SK-N-SH (cell line): ENCODE measurements at regions not wholly inside any gene's neighbourhood (a gene's known extent, or its start where the extent isn't known, plus 50 kb on each side); places are given as distances from the start of the nearest gene placed in this dataset.

Experiments
- CTCF ChIA-PET: fragments of 300-600, 350-600 bp; formaldehyde crosslinking; extraction: SDS; loops from one replicate; lab custom pipeline; 2021; lab: Yijun Ruan, JAX
- POLR2A ChIA-PET: fragments of 350-600 bp; sonication (Branson Sonifier 250); formaldehyde crosslinking; extraction: SDS; loops from one replicate; lab custom pipeline; 2020; ENCODE audit warnings: antibody characterized with exemption, inconsistent platforms; lab: Yijun Ruan, JAX
- DNase-seq: peaks from one replicate; pipeline ENCODE4 v3.0.0; 2012
- H2AFZ ChIP-seq: fragments of 200-600 bp; sonication (generic); 2 replicates; pipeline ENCODE4 v1.8.1; 2016; ENCODE audit warnings: antibody characterized with exemption, mild to moderate bottlenecking, low read depth
- H3F3A ChIP-seq: fragments of 200-600 bp; sonication (generic); replicated peaks from 2 replicates; pipeline ENCODE3; 2016; ENCODE audit warnings: antibody characterized with exemption, mild to moderate bottlenecking; ENCODE audit not compliant: insufficient read depth
- H3K27ac ChIP-seq, 2 experiments: fragments of 200-500 bp in 1 of 2; fragments of 200-600 bp in 1 of 2; sonication (Bioruptor generic) in 1 of 2; sonication (generic), shearing (Covaris generic) in 1 of 2; 2 replicates each; pipeline versions ENCODE4 v1.5.1 to v1.6.1; 2014 to 2016; ENCODE audit warnings: low read depth in 2 of 2, inconsistent platforms in 1 of 2, low read length in 1 of 2, mild to moderate bottlenecking in 1 of 2, mixed read lengths in 1 of 2
- H3K27me3 ChIP-seq: fragments of 200-600 bp; sonication (generic), shearing (Covaris generic); 2 replicates; pipeline ENCODE4 v1.6.1; 2016; ENCODE audit warnings: mixed run types; ENCODE audit not compliant: insufficient read depth
- H3K36me3 ChIP-seq, 2 experiments: fragments of 200-500 bp in 1 of 2; fragments of 200-600 bp in 1 of 2; sonication (Bioruptor generic) in 1 of 2; sonication (generic) in 1 of 2; replicated peaks in 1 of 2; 2 replicates each; pipeline versions ENCODE3 to v1.5.1; 2014 to 2016; ENCODE audit warnings: low read length in 1 of 2, mild to moderate bottlenecking in 1 of 2; ENCODE audit not compliant: insufficient read depth in 2 of 2, control insufficient read depth in 1 of 2
- H3K4me1 ChIP-seq, 2 experiments: fragments of 200-500 bp in 1 of 2; fragments of 200-600 bp in 1 of 2; sonication (Bioruptor generic) in 1 of 2; sonication (generic), shearing (Covaris generic) in 1 of 2; 2 replicates each; pipeline versions ENCODE4 v1.5.1 to v1.6.1; 2014 to 2016; ENCODE audit warnings: low read depth in 1 of 2, low read length in 1 of 2, mixed run types in 1 of 2; ENCODE audit not compliant: insufficient read depth in 2 of 2, control insufficient read depth in 1 of 2
- H3K4me2 ChIP-seq: fragments of 200-600 bp; sonication (generic), shearing (Covaris generic); 2 replicates; pipeline ENCODE4 v1.6.1; 2017; ENCODE audit warnings: mixed run types
- H3K4me3 ChIP-seq, 2 experiments: fragments of 200-500 bp in 1 of 2; fragments of 200-600 bp in 1 of 2; sonication (Bioruptor generic) in 1 of 2; sonication (generic), shearing (Covaris generic) in 1 of 2; 2 replicates each; pipeline versions ENCODE4 v1.5.1 to v1.8.1; 2014 to 2016; ENCODE audit warnings: low read depth in 2 of 2, inconsistent platforms in 1 of 2, low read length in 1 of 2, mild to moderate bottlenecking in 1 of 2, mixed read lengths in 1 of 2, moderate library complexity in 1 of 2
- H3K79me2 ChIP-seq: fragments of 200-600 bp; sonication (generic); 2 replicates; pipeline ENCODE4 v1.8.1; 2017; ENCODE audit warnings: mild to moderate bottlenecking; ENCODE audit not compliant: insufficient read depth
- H3K9ac ChIP-seq: fragments of 200-600 bp; sonication (generic); 2 replicates; pipeline ENCODE4 v1.6.1; 2017; ENCODE audit warnings: mixed run types
- H3K9me2 ChIP-seq: fragments of 200-600 bp; sonication (generic); 2 replicates; pipeline ENCODE4 v1.6.1; 2017; ENCODE audit warnings: mixed run types
- H3K9me3 ChIP-seq: fragments of 200-600 bp; sonication (generic); 2 replicates; pipeline ENCODE4 v1.6.1; 2017; ENCODE audit warnings: mixed run types, mild to moderate bottlenecking, moderate library complexity
- H4K20me1 ChIP-seq: fragments of 200-600 bp; sonication (generic); 2 replicates; pipeline ENCODE4 v1.6.1; 2017; ENCODE audit warnings: mild to moderate bottlenecking, mixed run types; ENCODE audit not compliant: insufficient read depth
- FOXJ3 ChIP-seq: sonication (generic); formaldehyde crosslinking; IDR thresholded peaks from 2 replicates; pipeline ENCODE4 v1.5.1; 2020; ENCODE audit warnings: mild to moderate bottlenecking, missing genetic modification reagents
- FOXM1 ChIP-seq: IDR thresholded peaks from 2 replicates; pipeline ENCODE4 v1.4.0; 2012; ENCODE audit warnings: low read depth, mild to moderate bottlenecking
- GATA2 ChIP-seq: sonication (generic); formaldehyde crosslinking; IDR thresholded peaks from 2 replicates; pipeline ENCODE4 v1.5.0; 2020; ENCODE audit warnings: mild to moderate bottlenecking, missing genetic modification reagents
- JUND ChIP-seq: IDR thresholded peaks from 2 replicates; pipeline ENCODE4 v1.4.0; 2012
- NFIC ChIP-seq: IDR thresholded peaks from 2 replicates; pipeline ENCODE4 v1.4.0; 2012; ENCODE audit warnings: borderline replicate concordance
- NRF1 ChIP-seq: IDR thresholded peaks from 2 replicates; pipeline ENCODE4 v1.6.1; 2012; ENCODE audit warnings: low read depth, mild to moderate bottlenecking, low read length
- SIN3A ChIP-seq: IDR thresholded peaks from 2 replicates; pipeline ENCODE4 v1.6.1; 2012; ENCODE audit warnings: low read depth, mild to moderate bottlenecking, low read length, moderate library complexity, borderline replicate concordance
- SMC3 ChIP-seq: IDR thresholded peaks from 2 replicates; pipeline ENCODE4 v1.6.1; 2012; ENCODE audit warnings: low read depth, low read length, improper control_type of control experiment
- TAF1 ChIP-seq: IDR thresholded peaks from 2 replicates; pipeline ENCODE4 v1.6.1; 2012; ENCODE audit warnings: low read depth, mild to moderate bottlenecking, low read length, moderate library complexity, borderline replicate concordance
- YY1 ChIP-seq: IDR thresholded peaks from 2 replicates; pipeline ENCODE4 v1.4.0; 2012; ENCODE audit warnings: low read depth, mild to moderate bottlenecking
- WGBS: methylation state at CpG from one replicate; pipeline ENCODE4 v1.1.6; 2017; ENCODE audit warnings: low lambda C conversion rate; 5-methylcytosine and 5-hydroxymethylcytosine counted together
- TF ChIP-seq, protein P1 (sequence below): IDR thresholded peaks from 2 replicates; pipeline ENCODE4; 2012
- TF ChIP-seq, protein P2 (sequence below): IDR thresholded peaks from 2 replicates; pipeline ENCODE4 v1.4.0; 2012; ENCODE audit warnings: low read depth, borderline replicate concordance
- TF ChIP-seq, protein P3 (sequence below): IDR thresholded peaks from 2 replicates; pipeline ENCODE4 v1.6.1; 2012; ENCODE audit warnings: mild to moderate bottlenecking, low read depth, low read length, moderate library complexity
- TF ChIP-seq, protein P4 (sequence below): fragments of 150-350 bp; IDR thresholded peaks from 2 replicates; pipeline ENCODE4 v1.6.1; 2017; ENCODE audit warnings: antibody characterized with exemption, low read length, low read depth, borderline replicate concordance
- TF ChIP-seq, protein P5 (sequence below): fragments of 200-600 bp; sonication (generic); IDR thresholded peaks from 2 replicates; pipeline ENCODE4 v1.6.1; 2017; ENCODE audit warnings: antibody characterized with exemption, mild to moderate bottlenecking, moderate library complexity
- TF ChIP-seq, protein P6 (sequence below): fragments of 150-350 bp; IDR thresholded peaks from 2 replicates; pipeline ENCODE4 v1.6.1; 2016; ENCODE audit warnings: mild to moderate bottlenecking, low read depth, low read length

DNA sequence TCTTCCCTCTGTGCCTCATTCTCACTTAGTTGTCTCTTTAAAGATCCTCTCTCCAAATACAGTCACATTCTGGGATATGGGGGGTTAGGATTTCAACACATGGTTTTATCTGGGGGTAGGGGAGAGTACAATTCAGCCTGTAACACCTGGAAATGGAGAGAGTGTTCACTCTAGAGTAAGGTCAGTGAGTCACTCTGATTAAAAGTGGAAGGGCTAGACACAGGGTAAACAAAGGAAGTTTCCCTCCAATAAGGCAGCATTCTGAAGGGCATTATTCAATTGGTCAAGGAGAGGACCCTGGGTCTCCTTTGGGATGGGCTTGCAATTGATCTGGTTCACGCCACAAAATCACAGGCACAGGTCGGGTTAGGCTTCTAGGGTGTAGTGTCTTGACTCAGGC, 232.8 kb upstream of the NPSR1 start:
- no peaks in the 10 kb centered on the region for H3K36me3 ChIP-seq
- POLR2A ChIA-PET, result no interaction called here

DNA sequence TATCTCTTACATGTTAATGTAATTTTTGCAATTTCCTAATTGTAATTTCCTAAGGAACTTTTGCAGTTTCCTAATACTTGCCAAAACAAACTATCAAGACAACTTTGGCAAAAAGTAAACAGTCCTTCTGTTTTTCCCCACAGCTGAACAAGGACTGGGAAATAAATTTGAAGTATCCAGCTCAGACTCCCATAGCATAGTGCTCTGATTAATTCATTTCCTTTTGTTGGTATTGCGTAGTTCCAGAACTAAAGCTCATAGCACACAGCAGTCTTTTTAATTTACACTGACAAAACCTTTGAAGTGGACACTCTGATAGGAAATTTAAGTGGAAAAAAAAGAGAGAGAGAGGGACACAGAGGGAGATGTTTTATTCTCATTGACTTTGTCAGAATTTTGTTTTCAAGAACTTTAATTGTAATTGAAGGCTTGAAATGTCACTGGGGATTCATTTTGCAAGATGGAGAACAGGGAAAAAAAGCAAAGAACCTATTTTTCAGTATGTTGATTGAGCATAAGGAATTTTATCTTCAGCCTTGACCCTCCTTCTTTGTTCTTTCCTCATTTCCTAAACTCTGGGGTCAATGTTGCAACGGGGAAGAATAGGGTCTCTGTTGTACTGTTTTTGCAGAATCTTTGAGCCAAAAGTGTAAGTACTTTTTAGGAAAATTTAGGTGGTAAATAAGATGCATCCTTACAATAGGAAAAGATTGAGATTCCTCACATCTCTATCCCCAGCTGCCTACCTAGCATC, 232.2 kb upstream of the NPSR1 start:
- no peak overlapping the region for H3K4me3 ChIP-seq
- CTCF ChIA-PET, result no interaction called here
- H3F3A ChIP-seq, result no peaks in the 10 kb centered on the region
- H3K36me3 ChIP-seq, result no peaks in the 10 kb centered on the region
- no peak overlapping the region for H3K27ac ChIP-seq
- no peak overlapping the region for H2AFZ ChIP-seq
- no peaks in the 10 kb centered on the region for H3K4me1 ChIP-seq
- no peaks in the 10 kb centered on the region for H4K20me1 ChIP-seq
- WGBS, result 4% methylated on average over 2 of the region's 2 CpGs
- H3K4me2 ChIP-seq, result no peak overlapping the region
- H3K79me2 ChIP-seq, result no peaks in the 10 kb centered on the region
- no peak for DNase-seq
- POLR2A ChIA-PET, result no interaction called here
- H3K9me3 ChIP-seq, result no peaks in the 10 kb centered on the region
- H3K9ac ChIP-seq, result no peak overlapping the region
- H3K27me3 ChIP-seq, result no peaks in the 10 kb centered on the region; the same call in 1 of the 2 replicates
- H3K9me2 ChIP-seq, result no peaks in the 10 kb centered on the region
- TF ChIP-seq YY1, result no peak
- TF ChIP-seq SIN3A, result no peak
- TF ChIP-seq, protein P1, sequence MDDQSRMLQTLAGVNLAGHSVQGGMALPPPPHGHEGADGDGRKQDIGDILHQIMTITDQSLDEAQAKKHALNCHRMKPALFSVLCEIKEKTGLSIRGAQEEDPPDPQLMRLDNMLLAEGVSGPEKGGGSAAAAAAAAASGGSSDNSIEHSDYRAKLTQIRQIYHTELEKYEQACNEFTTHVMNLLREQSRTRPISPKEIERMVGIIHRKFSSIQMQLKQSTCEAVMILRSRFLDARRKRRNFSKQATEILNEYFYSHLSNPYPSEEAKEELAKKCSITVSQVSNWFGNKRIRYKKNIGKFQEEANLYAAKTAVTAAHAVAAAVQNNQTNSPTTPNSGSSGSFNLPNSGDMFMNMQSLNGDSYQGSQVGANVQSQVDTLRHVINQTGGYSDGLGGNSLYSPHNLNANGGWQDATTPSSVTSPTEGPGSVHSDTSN, result no peak
- TF ChIP-seq, protein P2, sequence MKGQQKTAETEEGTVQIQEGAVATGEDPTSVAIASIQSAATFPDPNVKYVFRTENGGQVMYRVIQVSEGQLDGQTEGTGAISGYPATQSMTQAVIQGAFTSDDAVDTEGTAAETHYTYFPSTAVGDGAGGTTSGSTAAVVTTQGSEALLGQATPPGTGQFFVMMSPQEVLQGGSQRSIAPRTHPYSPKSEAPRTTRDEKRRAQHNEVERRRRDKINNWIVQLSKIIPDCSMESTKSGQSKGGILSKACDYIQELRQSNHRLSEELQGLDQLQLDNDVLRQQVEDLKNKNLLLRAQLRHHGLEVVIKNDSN, result no peak
- TF ChIP-seq SMC3, result no peak
- TF ChIP-seq FOXM1, result no peak
- TF ChIP-seq, protein P3, sequence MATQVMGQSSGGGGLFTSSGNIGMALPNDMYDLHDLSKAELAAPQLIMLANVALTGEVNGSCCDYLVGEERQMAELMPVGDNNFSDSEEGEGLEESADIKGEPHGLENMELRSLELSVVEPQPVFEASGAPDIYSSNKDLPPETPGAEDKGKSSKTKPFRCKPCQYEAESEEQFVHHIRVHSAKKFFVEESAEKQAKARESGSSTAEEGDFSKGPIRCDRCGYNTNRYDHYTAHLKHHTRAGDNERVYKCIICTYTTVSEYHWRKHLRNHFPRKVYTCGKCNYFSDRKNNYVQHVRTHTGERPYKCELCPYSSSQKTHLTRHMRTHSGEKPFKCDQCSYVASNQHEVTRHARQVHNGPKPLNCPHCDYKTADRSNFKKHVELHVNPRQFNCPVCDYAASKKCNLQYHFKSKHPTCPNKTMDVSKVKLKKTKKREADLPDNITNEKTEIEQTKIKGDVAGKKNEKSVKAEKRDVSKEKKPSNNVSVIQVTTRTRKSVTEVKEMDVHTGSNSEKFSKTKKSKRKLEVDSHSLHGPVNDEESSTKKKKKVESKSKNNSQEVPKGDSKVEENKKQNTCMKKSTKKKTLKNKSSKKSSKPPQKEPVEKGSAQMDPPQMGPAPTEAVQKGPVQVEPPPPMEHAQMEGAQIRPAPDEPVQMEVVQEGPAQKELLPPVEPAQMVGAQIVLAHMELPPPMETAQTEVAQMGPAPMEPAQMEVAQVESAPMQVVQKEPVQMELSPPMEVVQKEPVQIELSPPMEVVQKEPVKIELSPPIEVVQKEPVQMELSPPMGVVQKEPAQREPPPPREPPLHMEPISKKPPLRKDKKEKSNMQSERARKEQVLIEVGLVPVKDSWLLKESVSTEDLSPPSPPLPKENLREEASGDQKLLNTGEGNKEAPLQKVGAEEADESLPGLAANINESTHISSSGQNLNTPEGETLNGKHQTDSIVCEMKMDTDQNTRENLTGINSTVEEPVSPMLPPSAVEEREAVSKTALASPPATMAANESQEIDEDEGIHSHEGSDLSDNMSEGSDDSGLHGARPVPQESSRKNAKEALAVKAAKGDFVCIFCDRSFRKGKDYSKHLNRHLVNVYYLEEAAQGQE, result no peak
- TF ChIP-seq, protein P4, sequence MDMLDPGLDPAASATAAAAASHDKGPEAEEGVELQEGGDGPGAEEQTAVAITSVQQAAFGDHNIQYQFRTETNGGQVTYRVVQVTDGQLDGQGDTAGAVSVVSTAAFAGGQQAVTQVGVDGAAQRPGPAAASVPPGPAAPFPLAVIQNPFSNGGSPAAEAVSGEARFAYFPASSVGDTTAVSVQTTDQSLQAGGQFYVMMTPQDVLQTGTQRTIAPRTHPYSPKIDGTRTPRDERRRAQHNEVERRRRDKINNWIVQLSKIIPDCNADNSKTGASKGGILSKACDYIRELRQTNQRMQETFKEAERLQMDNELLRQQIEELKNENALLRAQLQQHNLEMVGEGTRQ, result no peak
- TF ChIP-seq GATA2 (CRISPR knock-in tag), result no peak
- TF ChIP-seq FOXJ3 (CRISPR knock-in tag), result no peak

More for the DNA sequence above, 232.8 kb upstream of the NPSR1 start:
- H3K4me1 ChIP-seq, result no peaks in the 10 kb centered on the region
- CTCF ChIA-PET, result interaction anchor here (0.8 kb wide), 1 partner anchor 104 kb away, joined by 3 read pairs; no protein-coding TSS in a partner anchor
- no peak overlapping the region for H3K4me2 ChIP-seq
- H3K79me2 ChIP-seq, result no peaks in the 10 kb centered on the region
- no peaks in the 10 kb centered on the region for H3K9me2 ChIP-seq
- H3K27me3 ChIP-seq, result no peaks in the 10 kb centered on the region; the same call in 1 of the 2 replicates
- no peak overlapping the region for H3K27ac ChIP-seq
- H4K20me1 ChIP-seq, result no peaks in the 10 kb centered on the region
- H3K4me3 ChIP-seq, result no peak overlapping the region
- WGBS, result 6% methylated on average over 2 of the region's 2 CpGs
- H2AFZ ChIP-seq, result no peak overlapping the region
- no peak overlapping the region for H3K9ac ChIP-seq
- no peak for DNase-seq
- no peaks in the 10 kb centered on the region for H3K9me3 ChIP-seq
- no peak for TF ChIP-seq JUND
- TF ChIP-seq FOXM1, result no peak
- TF ChIP-seq, protein P5, sequence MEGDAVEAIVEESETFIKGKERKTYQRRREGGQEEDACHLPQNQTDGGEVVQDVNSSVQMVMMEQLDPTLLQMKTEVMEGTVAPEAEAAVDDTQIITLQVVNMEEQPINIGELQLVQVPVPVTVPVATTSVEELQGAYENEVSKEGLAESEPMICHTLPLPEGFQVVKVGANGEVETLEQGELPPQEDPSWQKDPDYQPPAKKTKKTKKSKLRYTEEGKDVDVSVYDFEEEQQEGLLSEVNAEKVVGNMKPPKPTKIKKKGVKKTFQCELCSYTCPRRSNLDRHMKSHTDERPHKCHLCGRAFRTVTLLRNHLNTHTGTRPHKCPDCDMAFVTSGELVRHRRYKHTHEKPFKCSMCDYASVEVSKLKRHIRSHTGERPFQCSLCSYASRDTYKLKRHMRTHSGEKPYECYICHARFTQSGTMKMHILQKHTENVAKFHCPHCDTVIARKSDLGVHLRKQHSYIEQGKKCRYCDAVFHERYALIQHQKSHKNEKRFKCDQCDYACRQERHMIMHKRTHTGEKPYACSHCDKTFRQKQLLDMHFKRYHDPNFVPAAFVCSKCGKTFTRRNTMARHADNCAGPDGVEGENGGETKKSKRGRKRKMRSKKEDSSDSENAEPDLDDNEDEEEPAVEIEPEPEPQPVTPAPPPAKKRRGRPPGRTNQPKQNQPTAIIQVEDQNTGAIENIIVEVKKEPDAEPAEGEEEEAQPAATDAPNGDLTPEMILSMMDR, result no peak
- TF ChIP-seq, protein P6, sequence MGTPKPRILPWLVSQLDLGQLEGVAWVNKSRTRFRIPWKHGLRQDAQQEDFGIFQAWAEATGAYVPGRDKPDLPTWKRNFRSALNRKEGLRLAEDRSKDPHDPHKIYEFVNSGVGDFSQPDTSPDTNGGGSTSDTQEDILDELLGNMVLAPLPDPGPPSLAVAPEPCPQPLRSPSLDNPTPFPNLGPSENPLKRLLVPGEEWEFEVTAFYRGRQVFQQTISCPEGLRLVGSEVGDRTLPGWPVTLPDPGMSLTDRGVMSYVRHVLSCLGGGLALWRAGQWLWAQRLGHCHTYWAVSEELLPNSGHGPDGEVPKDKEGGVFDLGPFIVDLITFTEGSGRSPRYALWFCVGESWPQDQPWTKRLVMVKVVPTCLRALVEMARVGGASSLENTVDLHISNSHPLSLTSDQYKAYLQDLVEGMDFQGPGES, result no peak
- TF ChIP-seq NFIC, result no peak
- TF ChIP-seq YY1, result no peak
- no peak for TF ChIP-seq SMC3
- TF ChIP-seq TAF1, result no peak
- TF ChIP-seq NRF1, result no peak
- no peaks in the 10 kb centered on the region for H3F3A ChIP-seq
